ENCODE measurements at regions not wholly inside any gene's neighbourhood (a gene's known extent, or its start where the extent isn't known, plus 50 kb on each side); places are given as distances from the start of the nearest gene placed in this dataset.

GRCh38 chr7:26492816-26493215 is 201.2 kb downstream of the SNX10 start (continued):
- no peak for TF ChIP-seq CHD7 (IDR thresholded peaks at IDR 0.05; ENCODE audit: insufficient replicate concordance, low read length)
